ENCODE measurements at regions not wholly inside any gene's neighbourhood (a gene's known extent, or its start where the extent isn't known, plus 50 kb on each side); places are given as distances from the start of the nearest gene placed in this dataset.
A peak's percentile ranks its signal among the peaks of the same experiment; 100 is the strongest.
"Not testable (repeated sequence)": the region's sequence is repeated elsewhere in the genome, so short reads cannot be mapped to it uniquely, and the experiment has no call there.

DNA sequence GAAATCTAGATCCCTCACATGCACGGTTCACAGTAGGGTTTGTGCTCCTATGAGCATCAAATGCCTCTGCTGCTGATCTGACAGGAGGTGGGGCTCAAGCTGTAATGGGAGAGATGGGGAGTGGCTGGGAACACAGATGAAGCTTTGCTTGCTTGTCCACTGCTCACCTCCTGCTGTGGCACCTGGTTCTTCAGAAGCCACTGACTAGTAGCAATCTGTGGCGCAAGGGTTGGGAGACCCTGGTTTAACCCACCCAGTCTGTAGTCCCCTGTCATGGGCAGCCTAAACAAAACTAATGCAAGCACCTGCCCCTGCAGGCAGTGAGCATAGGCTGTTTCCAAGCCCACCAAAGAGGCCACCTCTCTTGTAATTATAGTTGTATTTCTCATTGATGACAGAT lies 116.6 kb downstream of the SHOX start:
- DNase-seq: peak in 1 of 2 donors; percentile 12
- intact Hi-C loops (cut with DNase I; ENCODE audit: low total_unique reads): no loop called here
- Histone ChIP-seq H3K9me3 (peaks cover 0 to 3% (median 0%) of the 10 kb centered on the region in 3 donors), H3K4me3 (no peak overlapping the region), H3K27me3 (no peaks in the 10 kb centered on the region), H3K27ac (no peak overlapping the region), H3K4me1 (no peaks in the 10 kb centered on the region), H3K36me3 (no peaks in the 10 kb centered on the region)
- TF ChIP-seq, protein P1, sequence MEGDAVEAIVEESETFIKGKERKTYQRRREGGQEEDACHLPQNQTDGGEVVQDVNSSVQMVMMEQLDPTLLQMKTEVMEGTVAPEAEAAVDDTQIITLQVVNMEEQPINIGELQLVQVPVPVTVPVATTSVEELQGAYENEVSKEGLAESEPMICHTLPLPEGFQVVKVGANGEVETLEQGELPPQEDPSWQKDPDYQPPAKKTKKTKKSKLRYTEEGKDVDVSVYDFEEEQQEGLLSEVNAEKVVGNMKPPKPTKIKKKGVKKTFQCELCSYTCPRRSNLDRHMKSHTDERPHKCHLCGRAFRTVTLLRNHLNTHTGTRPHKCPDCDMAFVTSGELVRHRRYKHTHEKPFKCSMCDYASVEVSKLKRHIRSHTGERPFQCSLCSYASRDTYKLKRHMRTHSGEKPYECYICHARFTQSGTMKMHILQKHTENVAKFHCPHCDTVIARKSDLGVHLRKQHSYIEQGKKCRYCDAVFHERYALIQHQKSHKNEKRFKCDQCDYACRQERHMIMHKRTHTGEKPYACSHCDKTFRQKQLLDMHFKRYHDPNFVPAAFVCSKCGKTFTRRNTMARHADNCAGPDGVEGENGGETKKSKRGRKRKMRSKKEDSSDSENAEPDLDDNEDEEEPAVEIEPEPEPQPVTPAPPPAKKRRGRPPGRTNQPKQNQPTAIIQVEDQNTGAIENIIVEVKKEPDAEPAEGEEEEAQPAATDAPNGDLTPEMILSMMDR (IDR thresholded peaks at IDR 0.05): no peak

DNA sequence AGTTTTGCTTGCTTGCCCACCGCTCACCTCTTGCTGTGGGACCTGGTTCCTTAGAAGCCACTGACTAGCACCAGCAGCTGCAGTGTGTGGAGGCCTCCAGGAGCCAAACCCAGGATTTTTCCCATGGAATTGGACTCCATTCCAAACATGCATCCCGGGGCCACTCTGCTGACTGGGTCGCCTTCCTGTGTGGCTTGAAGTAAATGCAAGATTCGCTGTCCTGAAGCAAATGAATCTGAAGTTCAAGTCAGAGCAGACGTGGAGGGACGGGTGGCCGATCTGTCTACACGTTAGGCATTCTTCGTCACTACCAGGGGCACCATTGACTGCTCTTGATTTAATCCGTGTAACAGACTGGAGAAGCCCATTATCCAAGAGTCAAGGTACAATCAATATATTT lies 109.0 kb downstream of the SHOX start:
- H3K27ac ChIP-seq: no peak overlapping the region
- H3K4me3 ChIP-seq: no peak overlapping the region
- peaks cover 0 to 18% of the 10 kb centered on the region in 2 donors for H3K27me3 ChIP-seq
- TF ChIP-seq, protein P1 (IDR thresholded peaks at IDR 0.05): no peak
- intact Hi-C loops (cut with DNase I; ENCODE audit: low total_unique reads): no loop called here
- no peaks in the 10 kb centered on the region for H3K4me1 ChIP-seq
- H3K9me3 ChIP-seq: peaks cover 0 to 8% (median 0%) of the 10 kb centered on the region in 3 donors
- peak in 1 of 2 donors; percentile 31 for DNase-seq
- H3K36me3 ChIP-seq: no peaks in the 10 kb centered on the region

DNA sequence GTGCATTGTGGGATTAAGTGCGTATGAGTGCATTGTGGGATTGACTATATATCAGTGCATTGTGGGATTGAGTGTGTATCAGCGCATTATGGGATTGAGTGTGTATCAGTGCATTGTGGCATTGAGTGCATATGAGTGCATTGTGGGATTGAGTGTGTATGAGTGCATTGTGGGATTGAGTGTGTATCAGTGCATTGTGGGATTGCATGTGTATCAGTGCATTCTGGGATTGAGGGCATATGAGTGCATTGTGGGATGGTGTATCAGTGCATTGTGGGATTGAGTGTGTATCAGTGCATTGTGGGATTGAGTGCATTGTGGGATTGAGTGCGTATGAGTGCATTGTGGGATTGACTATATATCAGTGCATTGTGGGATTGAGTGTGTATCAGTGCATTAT lies 106.4 kb downstream of the SHOX start:
- H3K27ac ChIP-seq; H3K36me3 ChIP-seq; H3K4me3 ChIP-seq; H3K4me1 ChIP-seq; intact Hi-C loops (cut with DNase I; ENCODE audit: low total_unique reads); H3K9me3 ChIP-seq: not testable (repeated sequence)
- peak in 1 of 2 donors; percentile 3 for DNase-seq
- peaks cover 0 to 18% of the 10 kb centered on the region in 2 donors for H3K27me3 ChIP-seq

DNA sequence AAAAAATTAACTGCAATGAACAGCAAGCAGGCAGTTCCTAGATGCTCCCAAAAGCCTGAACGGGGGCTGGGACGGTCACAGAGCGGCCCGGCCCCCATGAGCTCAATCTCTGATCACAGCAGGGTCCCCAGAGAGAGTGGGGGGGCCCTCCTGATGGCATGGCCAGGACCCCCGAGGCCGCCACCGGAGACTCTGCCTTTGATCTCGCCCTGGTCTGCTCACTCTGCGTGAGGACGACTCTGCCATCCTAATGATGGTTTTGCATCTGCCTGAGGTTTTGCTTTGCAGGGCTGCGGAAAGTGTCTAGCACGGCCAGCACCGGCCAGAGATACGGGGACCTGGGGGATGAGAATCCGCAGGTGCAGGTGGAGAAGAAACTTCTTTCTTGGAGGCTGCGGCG lies 103.8 kb downstream of the SHOX start:
- Histone ChIP-seq H3K36me3 (no peaks in the 10 kb centered on the region), H3K4me1 (no peaks in the 10 kb centered on the region), H3K9me3 (peaks cover 0 to 3% (median 0%) of the 10 kb centered on the region in 3 donors), H3K4me3 (no peak overlapping the region), H3K27ac (no peak overlapping the region), H3K27me3 (peaks cover 0 to 11% of the 10 kb centered on the region in 2 donors)
- peak in 1 of 2 donors; percentile 41 for DNase-seq
- TF ChIP-seq, protein P1 (IDR thresholded peaks at IDR 0.05): no peak
- intact Hi-C loops (cut with DNase I; ENCODE audit: low total_unique reads): no loop called here

DNA sequence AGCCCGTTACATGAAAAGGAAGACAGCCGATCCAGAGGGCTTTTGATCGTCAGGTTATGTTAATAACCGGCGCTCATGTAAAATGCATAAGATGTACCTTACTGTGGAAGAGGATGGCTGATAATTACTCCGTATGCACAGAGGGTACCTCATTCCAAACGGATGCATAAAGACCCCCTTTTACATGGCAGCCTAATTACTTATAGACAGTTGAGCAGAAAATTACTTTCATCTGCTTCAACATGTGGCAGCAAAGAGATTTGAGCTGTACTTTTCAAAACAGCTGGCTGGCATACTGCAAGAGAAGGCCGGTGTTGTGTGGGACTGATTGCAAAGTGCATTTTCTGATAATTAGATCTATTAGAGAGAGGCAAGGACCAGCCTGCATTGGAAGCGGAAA lies 103.4 kb downstream of the SHOX start:
- no peak for DNase-seq
- Histone ChIP-seq H3K9me3 (peaks cover 0 to 3% (median 0%) of the 10 kb centered on the region in 3 donors), H3K27ac (no peak overlapping the region), H3K36me3 (no peaks in the 10 kb centered on the region), H3K27me3 (peaks cover 0 to 7% of the 10 kb centered on the region in 2 donors), H3K4me1 (no peaks in the 10 kb centered on the region), H3K4me3 (no peak overlapping the region)
- intact Hi-C loops (cut with DNase I; ENCODE audit: low total_unique reads): no loop called here
- TF ChIP-seq, protein P1 (IDR thresholded peaks at IDR 0.05): no peak

DNA sequence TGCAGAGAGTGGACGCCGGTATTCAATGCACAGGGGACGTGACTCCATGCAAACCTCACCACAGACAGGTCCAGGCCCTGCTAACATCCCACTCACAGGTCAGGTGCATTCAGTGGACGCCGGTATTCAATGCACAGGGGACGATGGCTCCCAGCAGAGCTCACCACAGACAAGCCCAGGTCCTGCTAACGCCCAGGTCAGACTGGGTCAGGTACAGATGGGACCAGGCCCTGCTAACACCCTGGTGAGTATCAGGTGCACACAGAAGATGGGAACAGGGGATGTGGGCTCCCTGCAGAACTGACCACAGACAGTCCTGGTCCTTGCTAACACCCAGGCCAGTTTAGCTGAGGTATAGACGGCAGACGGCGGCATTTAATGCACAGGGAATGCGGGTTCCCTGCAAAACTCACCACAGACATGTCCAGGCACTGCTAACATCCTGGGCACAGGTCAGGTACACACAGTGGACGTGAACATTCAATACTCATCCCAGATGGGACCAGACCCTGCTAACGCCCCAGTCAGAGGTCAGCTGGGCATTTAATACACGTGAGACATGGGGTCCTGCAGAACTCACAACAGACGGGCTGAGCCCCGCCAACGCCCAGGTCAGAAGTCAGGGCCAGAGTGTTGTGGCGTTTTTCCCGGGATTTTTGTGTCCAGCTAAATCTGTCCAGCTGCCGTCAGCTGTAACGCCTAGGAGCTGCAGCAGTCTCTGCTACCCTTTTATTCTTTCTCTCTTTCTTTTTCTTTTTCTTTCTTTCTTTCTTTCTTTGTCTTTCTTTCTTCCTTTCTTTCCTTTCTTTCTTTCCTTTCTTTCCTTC lies 99.2 kb downstream of the SHOX start:
- H3K4me1 ChIP-seq: no peaks in the 10 kb centered on the region
- DNase-seq: no peak
- no peak overlapping the region for H3K4me3 ChIP-seq
- no peaks in the 10 kb centered on the region for H3K36me3 ChIP-seq
- TF ChIP-seq, protein P1 (IDR thresholded peaks at IDR 0.05): no peak
- no peaks in the 10 kb centered on the region for H3K27me3 ChIP-seq
- H3K9me3 ChIP-seq: no peaks in the 10 kb centered on the region
- H3K27ac ChIP-seq: no peak overlapping the region
- intact Hi-C loops (cut with DNase I; ENCODE audit: low total_unique reads): no loop called here

DNA sequence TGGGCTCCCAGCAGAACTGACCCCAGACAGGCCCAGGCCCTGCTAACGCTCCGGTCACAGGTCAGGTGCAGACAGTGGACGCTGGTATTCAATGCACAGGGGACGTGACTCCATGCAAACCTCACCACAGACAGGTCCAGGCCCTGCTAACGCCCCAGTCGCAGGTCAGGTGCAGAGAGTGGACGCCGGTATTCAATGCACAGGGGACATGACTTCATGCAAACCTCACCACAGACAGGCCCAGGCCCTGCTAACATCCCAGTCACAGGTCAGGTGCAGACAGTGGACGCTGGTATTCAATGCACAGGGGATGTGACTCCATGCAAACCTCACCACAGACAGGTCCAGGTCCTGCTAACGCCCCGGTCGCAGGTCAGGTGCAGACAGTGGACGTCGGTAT lies 98.5 kb downstream of the SHOX start:
- DNase-seq; H3K27ac ChIP-seq; H3K4me1 ChIP-seq; intact Hi-C loops (cut with DNase I; ENCODE audit: low total_unique reads); H3K27me3 ChIP-seq; H3K9me3 ChIP-seq; H3K4me3 ChIP-seq; H3K36me3 ChIP-seq: not testable (repeated sequence)

DNA sequence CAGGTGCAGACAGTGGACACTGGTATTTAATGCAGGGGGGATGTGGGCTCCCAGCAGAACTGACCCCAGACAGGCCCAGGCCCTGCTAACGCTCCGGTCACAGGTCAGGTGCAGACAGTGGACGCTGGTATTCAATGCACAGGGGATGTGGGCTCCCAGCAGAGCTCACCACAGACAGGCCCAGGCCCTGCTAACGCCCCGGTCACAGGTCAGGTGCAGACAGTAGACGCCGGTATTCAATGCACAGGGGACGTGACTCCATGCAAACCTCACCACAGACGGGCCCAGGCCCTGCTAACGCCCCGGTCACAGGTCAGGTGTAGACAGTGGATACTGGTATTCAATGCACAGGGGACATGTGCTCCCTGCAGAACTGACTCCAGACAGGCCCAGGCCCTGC lies 98.0 kb downstream of the SHOX start:
- H3K4me3 ChIP-seq; H3K27ac ChIP-seq; intact Hi-C loops (cut with DNase I; ENCODE audit: low total_unique reads); DNase-seq; H3K9me3 ChIP-seq; H3K4me1 ChIP-seq; H3K36me3 ChIP-seq; H3K27me3 ChIP-seq: not testable (repeated sequence)
